H1 (cell line): ENCODE measurements at regions not wholly inside any gene's neighbourhood (a gene's known extent, or its start where the extent isn't known, plus 50 kb on each side); places are given as distances from the start of the nearest gene placed in this dataset.

Source experiments
- CTCF ChIA-PET: fragments of 300-600 bp; sonication (Branson Sonifier 250); formaldehyde crosslinking; loops from one replicate; lab custom pipeline; 2021; ENCODE audit not compliant: partially characterized antibody; lab: Charles Lee
- POLR2A ChIA-PET: fragments of 300-600 bp; sonication (Branson Sonifier 250); formaldehyde crosslinking; loops from one replicate; lab custom pipeline; 2021; ENCODE audit warnings: inconsistent platforms; ENCODE audit not compliant: partially characterized antibody; lab: Charles Lee
- DNase-seq, 2 experiments: peaks; one replicate each; pipeline versions ENCODE4 v3.0.0 to v3.0.0-alpha.2; 2010 to 2022; ENCODE audit warnings: low spot score in 2 of 2, low read depth in 1 of 2, mixed read lengths in 1 of 2
- FAIRE-seq: peaks from 2 replicates; lab custom pipeline; 2011; peaks lifted over from hg19 to GRCh38; lab: Jason Lieb, UNC
- H2AFZ ChIP-seq: 2 replicates; pipeline ENCODE4 v1.8.1; 2012; ENCODE audit warnings: low read length, inconsistent platforms
- H2AK5ac ChIP-seq: 2 replicates; pipeline ENCODE4 v1.6.1; 2013; ENCODE audit warnings: low read depth, low read length
- H2BK120ac ChIP-seq: replicated peaks from 2 replicates; pipeline ENCODE3; 2013; ENCODE audit warnings: low read depth, low read length, inconsistent platforms
- H2BK12ac ChIP-seq: 2 replicates; pipeline ENCODE4 v1.6.1; 2013; ENCODE audit warnings: low read depth, low read length
- H2BK15ac ChIP-seq: 2 replicates; pipeline ENCODE4 v1.6.1; 2013; ENCODE audit warnings: low read length
- H2BK20ac ChIP-seq: 2 replicates; pipeline ENCODE4 v1.6.1; 2013; ENCODE audit warnings: low read length
- H2BK5ac ChIP-seq: 2 replicates; pipeline ENCODE4 v1.6.1; 2013; ENCODE audit warnings: low read depth, low read length
- H3K14ac ChIP-seq: 2 replicates; pipeline ENCODE4 v1.6.1; 2013; ENCODE audit warnings: inconsistent platforms; ENCODE audit not compliant: insufficient read length
- H3K18ac ChIP-seq: 2 replicates; pipeline ENCODE4 v1.6.1; 2013; ENCODE audit warnings: low read length; ENCODE audit errors: extremely low read depth
- H3K23ac ChIP-seq: 2 replicates; pipeline ENCODE4 v1.6.1; 2013; ENCODE audit warnings: inconsistent platforms; ENCODE audit not compliant: insufficient read length
- H3K23me2 ChIP-seq: 2 replicates; pipeline ENCODE4 v1.6.1; 2013; ENCODE audit warnings: low read depth, low read length
- H3K27ac ChIP-seq: 2 replicates; pipeline ENCODE4 v1.6.1; 2011; ENCODE audit warnings: low read depth, low read length, inconsistent platforms
- H3K27me3 ChIP-seq, 4 experiments: replicated peaks in 1 of 4; 1 replicate in 1 of 4; 2 replicates in 3 of 4; pipeline versions ENCODE4 v1.6.1 to v1.8.1; 2011 to 2013; ENCODE audit warnings: low read length in 3 of 4, mild to moderate bottlenecking in 3 of 4, inconsistent platforms in 2 of 4, mixed read lengths in 2 of 4, moderate library complexity in 1 of 4; ENCODE audit not compliant: control insufficient read depth in 3 of 4, insufficient read depth in 3 of 4; ENCODE audit errors: extremely low read depth in 1 of 4
- H3K36me3 ChIP-seq, 4 experiments: 2 replicates each; pipeline versions ENCODE4 v1.6.1 to v1.8.1; 2011 to 2013; ENCODE audit warnings: mild to moderate bottlenecking in 4 of 4, low read length in 3 of 4, moderate library complexity in 2 of 4, control low read depth in 1 of 4, inconsistent platforms in 1 of 4; ENCODE audit not compliant: insufficient read depth in 4 of 4, control insufficient read depth in 2 of 4
- H3K4ac ChIP-seq: replicated peaks from 2 replicates; pipeline ENCODE3; 2013; ENCODE audit warnings: low read length, low read depth, mixed read lengths, inconsistent platforms; ENCODE audit not compliant: insufficient read length
- H3K4me1 ChIP-seq, 4 experiments: replicated peaks in 1 of 4; 1 replicate in 1 of 4; 2 replicates in 3 of 4; pipeline versions ENCODE4 v1.6.1 to v1.8.1; 2011 to 2013; ENCODE audit warnings: low read length in 3 of 4, inconsistent platforms in 2 of 4, mixed read lengths in 1 of 4; ENCODE audit not compliant: insufficient read depth in 4 of 4, control insufficient read depth in 3 of 4
- H3K4me2 ChIP-seq, 2 experiments: 2 replicates each; pipeline versions ENCODE4 v1.6.1 to v1.8.1; 2011 to 2013; ENCODE audit warnings: low read depth in 2 of 2, low read length in 2 of 2, control low read depth in 1 of 2, inconsistent platforms in 1 of 2, mild to moderate bottlenecking in 1 of 2; ENCODE audit not compliant: insufficient read depth in 1 of 2
- H3K4me3 ChIP-seq, 4 experiments: fragments of 200-600, 300-600 bp in 1 of 4; sonication (generic), shearing (Covaris generic), sonication (Bioruptor Twin) in 1 of 4; 2 replicates each; pipeline versions ENCODE4 v1.5.1 to v1.8.1; 2011 to 2016; ENCODE audit warnings: low read length in 4 of 4, low read depth in 3 of 4, control low read depth in 2 of 4, inconsistent platforms in 2 of 4, mild to moderate bottlenecking in 2 of 4, mixed read lengths in 1 of 4, moderate library complexity in 1 of 4; ENCODE audit not compliant: insufficient read depth in 2 of 4; ENCODE audit errors: extremely low read depth in 1 of 4
- H3K56ac ChIP-seq: replicated peaks from 2 replicates; pipeline ENCODE3; 2013; ENCODE audit warnings: low read depth, mild to moderate bottlenecking, mixed read lengths, low read length, inconsistent platforms; ENCODE audit not compliant: insufficient read length
- H3K79me1 ChIP-seq: 2 replicates; pipeline ENCODE4 v1.6.1; 2013; ENCODE audit warnings: low read depth, low read length, control low read depth
- H3K79me2 ChIP-seq, 2 experiments: 2 replicates each; pipeline versions ENCODE4 v1.6.1 to v1.8.1; 2012 to 2013; ENCODE audit warnings: low read length in 2 of 2, mild to moderate bottlenecking in 2 of 2, inconsistent platforms in 1 of 2; ENCODE audit not compliant: insufficient read depth in 2 of 2, control insufficient read depth in 1 of 2
- H3K9ac ChIP-seq, 4 experiments: replicated peaks in 1 of 4; 1 replicate in 1 of 4; 2 replicates in 3 of 4; pipeline versions ENCODE4 v1.6.1 to v1.8.1; 2011 to 2013; ENCODE audit warnings: low read depth in 3 of 4, low read length in 3 of 4, control low read depth in 2 of 4, mild to moderate bottlenecking in 2 of 4, moderate library complexity in 2 of 4, inconsistent platforms in 1 of 4; ENCODE audit errors: extremely low read depth in 1 of 4
- H3K9me3 ChIP-seq, 2 experiments: 2 replicates each; pipeline versions ENCODE4 v1.6.1 to v1.8.1; 2012 to 2013; ENCODE audit warnings: mild to moderate bottlenecking in 2 of 2, moderate library complexity in 2 of 2, control low read depth in 1 of 2, inconsistent platforms in 1 of 2, low read depth in 1 of 2, low read length in 1 of 2, mixed read lengths in 1 of 2; ENCODE audit not compliant: insufficient read depth in 2 of 2
- H4K20me1 ChIP-seq, 2 experiments: replicated peaks in 1 of 2; 2 replicates each; pipeline versions ENCODE3 to v1.8.1; 2011 to 2013; ENCODE audit warnings: inconsistent platforms in 2 of 2, low read length in 2 of 2, mild to moderate bottlenecking in 1 of 2; ENCODE audit not compliant: insufficient read depth in 2 of 2, control insufficient read depth in 1 of 2
- H4K5ac ChIP-seq: 2 replicates; pipeline ENCODE4 v1.6.1; 2013; ENCODE audit warnings: low read length, low read depth, mixed read lengths, inconsistent platforms; ENCODE audit not compliant: insufficient read length
- H4K8ac ChIP-seq: 2 replicates; pipeline ENCODE4 v1.8.0; 2013; ENCODE audit warnings: mild to moderate bottlenecking, moderate library complexity, low read length, inconsistent platforms; ENCODE audit not compliant: insufficient read depth; ENCODE audit errors: extremely low read depth
- H4K91ac ChIP-seq: replicated peaks from 2 replicates; pipeline ENCODE3; 2013; ENCODE audit warnings: low read length, mixed read lengths, inconsistent platforms; ENCODE audit not compliant: insufficient read length
- ASH2L ChIP-seq: fragments of 200-600, 300-600 bp; sonication (generic); IDR thresholded peaks from one replicate; pipeline ENCODE4 v1.7.1; 2017; ENCODE audit warnings: low read length
- CTCF ChIP-seq, 3 experiments: IDR thresholded peaks; 1 replicate in 2 of 3; 2 replicates in 1 of 3; pipeline versions ENCODE4 v1.5.1 to v1.6.1; 2011; ENCODE audit warnings: low read length in 3 of 3, mild to moderate bottlenecking in 3 of 3, inconsistent platforms in 2 of 3, low read depth in 1 of 3, moderate library complexity in 1 of 3; ENCODE audit not compliant: insufficient read depth in 1 of 3; ENCODE audit errors: control extremely low read depth in 1 of 3
- FOSL1 ChIP-seq: IDR thresholded peaks from 2 replicates; pipeline ENCODE4 v1.6.1; 2011; ENCODE audit warnings: mild to moderate bottlenecking, low read depth, low read length, moderate library complexity; ENCODE audit not compliant: insufficient read depth
- SAP30 ChIP-seq: fragments of 300-600 bp; sonication (generic); IDR thresholded peaks from 2 replicates; pipeline ENCODE4 v1.7.1; 2012; ENCODE audit warnings: low read length, moderate library complexity, mild to moderate bottlenecking, inconsistent platforms; ENCODE audit not compliant: insufficient read depth, insufficient replicate concordance
- WGBS, 2 experiments: shearing (Covaris generic) in 1 of 2; methylation state at CpG; one replicate each; pipeline versions ENCODE4 v1.1.6 to v1.1.7; 2013 to 2015; ENCODE audit warnings: low lambda C conversion rate in 2 of 2, mixed read lengths in 2 of 2, inconsistent platforms in 1 of 2, low coverage in 1 of 2, missing lambda C conversion rate in 1 of 2; ENCODE audit not compliant: insufficient replicate concordance in 2 of 2, insufficient coverage in 1 of 2, insufficient read length in 1 of 2; ENCODE audit errors: extremely low coverage in 1 of 2, missing lambda C conversion rate in 1 of 2; 5-methylcytosine and 5-hydroxymethylcytosine counted together

GRCh38 chr4:74583089-74583700, 138.3 kb downstream of the AREG start:
- H3K9ac ChIP-seq: no peak overlapping the region
- H2BK15ac ChIP-seq: no peak overlapping the region
- H3K56ac ChIP-seq: no peak overlapping the region
- no peaks in the 10 kb centered on the region for H3K79me2 ChIP-seq
- FAIRE-seq (no peak), DNase-seq (no peak)
- TF ChIP-seq SAP30 (no peak), ASH2L (no peak), FOSL1 (no peak), CTCF (IDR thresholded peaks at IDR 0.05; ENCODE audit: control extremely low read depth in 1 of 3, insufficient read depth in 1 of 3, low read depth in 1 of 3, low read length in 3 of 3) (no peak)
- no peak overlapping the region for H3K4ac ChIP-seq
- H2BK20ac ChIP-seq: no peak overlapping the region
- no peak overlapping the region for H3K4me2 ChIP-seq
- no peaks in the 10 kb centered on the region for H3K4me1 ChIP-seq
- H2BK12ac ChIP-seq: no peak overlapping the region
- no peaks in the 10 kb centered on the region for H3K9me3 ChIP-seq
- H3K18ac ChIP-seq: no peak overlapping the region
- no peaks in the 10 kb centered on the region for H3K23me2 ChIP-seq
- WGBS, 2 experiments: 45% methylated on average over 1 of the region's 1 CpG; no CpG with 5 or more reads in 1 of the 2 experiments
- H3K4me3 ChIP-seq: no peak overlapping the region
- no peak overlapping the region for H2AFZ ChIP-seq
- H3K27ac ChIP-seq: no peak overlapping the region
- H2BK5ac ChIP-seq: no peak overlapping the region
- H4K20me1 ChIP-seq: no peaks in the 10 kb centered on the region
- POLR2A ChIA-PET: no interaction called here
- H4K8ac ChIP-seq: no peak overlapping the region
- CTCF ChIA-PET: interaction anchor here (0.5 to 1.4 kb wide), 6 partner anchors 17 to 206 kb away, joined by 3 to 5 read pairs (median 3); no protein-coding TSS in a partner anchor
- no peak overlapping the region for H4K5ac ChIP-seq
- no peaks in the 10 kb centered on the region for H3K27me3 ChIP-seq
- no peak overlapping the region for H2AK5ac ChIP-seq
- H3K14ac ChIP-seq: no peak overlapping the region
- no peak overlapping the region for H4K91ac ChIP-seq
- no peaks in the 10 kb centered on the region for H3K79me1 ChIP-seq
- H3K36me3 ChIP-seq: no peaks in the 10 kb centered on the region
- no peak overlapping the region for H3K23ac ChIP-seq
- no peak overlapping the region for H2BK120ac ChIP-seq
